ENCODE measurements at regions not wholly inside any gene's neighbourhood (a gene's known extent, or its start where the extent isn't known, plus 50 kb on each side); places are given as distances from the start of the nearest gene placed in this dataset.

DNA sequence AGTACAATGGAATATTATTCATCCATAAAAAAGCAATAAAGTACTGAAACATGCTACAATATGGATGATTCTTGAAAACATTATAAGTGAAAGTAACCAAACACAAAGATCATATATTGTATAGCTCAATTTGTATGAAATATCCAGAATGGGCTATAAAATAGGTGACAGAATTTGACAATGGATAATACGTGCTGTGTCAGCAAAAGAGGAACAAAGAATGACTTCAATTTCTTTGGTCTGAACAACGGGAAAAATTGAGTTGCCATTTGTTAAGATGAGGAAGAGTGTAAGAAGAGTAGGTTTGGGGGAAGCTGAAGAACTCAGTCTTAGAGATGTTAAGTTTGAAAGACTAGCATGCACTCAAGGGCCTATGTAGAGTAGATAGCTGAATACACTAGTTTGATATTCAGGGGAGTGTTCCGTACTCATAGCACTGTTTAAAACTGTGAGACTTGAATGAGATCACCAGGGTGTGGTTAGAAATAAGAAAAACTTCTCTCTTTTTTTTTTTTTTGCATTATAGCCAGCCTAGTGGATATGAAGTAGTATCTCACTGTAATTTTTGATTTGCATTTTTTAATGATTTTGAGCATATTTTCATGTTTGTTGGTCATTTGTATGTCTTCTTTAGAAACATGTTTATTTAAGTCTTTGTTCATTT, 213.6 kb downstream of the NR4A2 start:
- DNase-seq (ENCODE audit: low read depth), result no peak
- TF ChIP-seq, protein P1, sequence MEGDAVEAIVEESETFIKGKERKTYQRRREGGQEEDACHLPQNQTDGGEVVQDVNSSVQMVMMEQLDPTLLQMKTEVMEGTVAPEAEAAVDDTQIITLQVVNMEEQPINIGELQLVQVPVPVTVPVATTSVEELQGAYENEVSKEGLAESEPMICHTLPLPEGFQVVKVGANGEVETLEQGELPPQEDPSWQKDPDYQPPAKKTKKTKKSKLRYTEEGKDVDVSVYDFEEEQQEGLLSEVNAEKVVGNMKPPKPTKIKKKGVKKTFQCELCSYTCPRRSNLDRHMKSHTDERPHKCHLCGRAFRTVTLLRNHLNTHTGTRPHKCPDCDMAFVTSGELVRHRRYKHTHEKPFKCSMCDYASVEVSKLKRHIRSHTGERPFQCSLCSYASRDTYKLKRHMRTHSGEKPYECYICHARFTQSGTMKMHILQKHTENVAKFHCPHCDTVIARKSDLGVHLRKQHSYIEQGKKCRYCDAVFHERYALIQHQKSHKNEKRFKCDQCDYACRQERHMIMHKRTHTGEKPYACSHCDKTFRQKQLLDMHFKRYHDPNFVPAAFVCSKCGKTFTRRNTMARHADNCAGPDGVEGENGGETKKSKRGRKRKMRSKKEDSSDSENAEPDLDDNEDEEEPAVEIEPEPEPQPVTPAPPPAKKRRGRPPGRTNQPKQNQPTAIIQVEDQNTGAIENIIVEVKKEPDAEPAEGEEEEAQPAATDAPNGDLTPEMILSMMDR (IDR thresholded peaks at IDR 0.05; ENCODE audit: control insufficient read depth, insufficient read depth, low read depth, low read length, missing control alignments), result no peak
- no peak overlapping the region for H3K4me3 ChIP-seq (ENCODE audit: control insufficient read depth, low read depth, low read length)

DNA sequence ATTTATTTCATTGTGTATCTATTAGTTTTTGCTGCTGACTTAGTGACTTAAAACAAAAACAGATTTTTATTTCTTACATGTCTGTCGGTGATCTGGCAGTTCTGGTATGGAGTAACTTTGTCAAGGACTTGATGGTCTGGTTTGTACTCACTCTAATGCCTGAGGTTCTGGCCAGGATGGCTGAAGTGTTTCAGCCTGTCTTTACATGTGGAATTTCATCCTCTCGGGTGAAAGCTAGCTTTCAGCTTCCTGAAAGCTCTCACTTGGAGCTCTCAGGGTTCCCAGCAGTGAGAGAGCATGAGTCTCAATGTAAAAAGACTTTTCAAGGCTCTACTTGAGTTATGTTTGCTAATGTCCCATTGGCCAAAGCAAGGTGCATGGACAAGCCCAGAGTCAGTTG, 216.4 kb downstream of the NR4A2 start:
- no peak for DNase-seq (ENCODE audit: low read depth)
- no peak overlapping the region for H3K4me3 ChIP-seq (ENCODE audit: control insufficient read depth, low read depth, low read length)
- TF ChIP-seq, protein P1 (IDR thresholded peaks at IDR 0.05; ENCODE audit: control insufficient read depth, insufficient read depth, low read depth, low read length, missing control alignments), result no peak

DNA sequence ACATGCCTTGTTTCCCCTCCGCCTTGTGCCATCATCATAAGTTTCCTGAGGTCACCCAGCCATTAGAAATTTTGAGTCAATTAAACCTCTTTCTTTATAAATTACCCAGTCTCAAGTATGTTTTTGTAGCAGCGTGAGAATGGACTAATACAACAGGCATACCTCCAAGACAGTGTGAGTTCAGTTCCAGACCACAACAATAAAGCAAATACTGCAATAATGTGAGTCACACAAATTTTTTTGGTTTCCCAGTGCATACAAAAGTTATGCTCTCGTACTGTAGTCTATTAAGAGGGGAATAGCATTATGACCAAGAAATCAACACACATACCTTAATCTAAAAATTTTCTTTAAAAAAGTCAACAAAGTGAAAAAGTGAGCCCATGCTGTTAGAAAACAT, 217.2 kb downstream of the NR4A2 start:
- no peak for DNase-seq (ENCODE audit: low read depth)
- TF ChIP-seq, protein P1 (IDR thresholded peaks at IDR 0.05; ENCODE audit: control insufficient read depth, insufficient read depth, low read depth, low read length, missing control alignments), result no peak
- H3K4me3 ChIP-seq (ENCODE audit: control insufficient read depth, low read depth, low read length), result no peak overlapping the region

DNA sequence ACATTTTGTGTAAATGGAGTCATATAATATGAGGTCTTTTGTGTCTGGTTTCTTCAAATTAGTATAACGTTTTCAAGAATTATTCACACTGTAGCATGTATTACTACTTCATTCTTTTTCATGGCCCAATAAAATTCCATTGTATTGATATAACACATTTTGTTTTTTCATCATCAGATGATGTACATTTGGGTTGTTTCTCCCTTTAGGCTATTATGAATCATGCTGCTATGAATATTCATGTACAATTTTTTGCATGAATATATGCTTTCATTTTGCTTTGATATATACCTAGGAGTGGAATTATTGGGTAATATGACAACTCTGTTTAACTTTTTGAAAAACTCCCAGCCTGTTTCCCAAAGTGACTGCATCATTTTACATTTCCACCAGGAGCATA, 220.2 kb downstream of the NR4A2 start:
- TF ChIP-seq, protein P1 (IDR thresholded peaks at IDR 0.05; ENCODE audit: control insufficient read depth, insufficient read depth, low read depth, low read length, missing control alignments), result no peak
- H3K4me3 ChIP-seq (ENCODE audit: control insufficient read depth, low read depth, low read length), result no peak overlapping the region
- DNase-seq (ENCODE audit: low read depth), result no peak

DNA sequence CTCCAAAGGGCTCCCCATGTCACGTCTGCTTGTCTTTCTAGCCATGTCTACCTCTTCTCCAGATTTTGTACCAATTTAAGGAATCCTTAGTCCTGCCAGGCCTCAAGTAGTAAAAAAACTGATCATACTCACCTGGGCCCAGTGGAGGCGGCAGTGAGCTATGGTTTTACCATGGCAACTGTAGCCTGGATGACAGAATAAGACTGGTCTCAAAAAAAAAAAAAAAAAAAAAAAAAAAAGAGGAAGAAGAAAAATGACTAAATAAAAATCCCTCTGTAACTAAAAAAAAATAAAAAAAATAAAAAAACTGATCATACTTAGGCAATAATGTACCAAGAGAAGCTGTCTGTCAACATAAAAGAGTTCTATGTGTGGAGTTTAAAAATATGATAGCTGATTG, 221.6 kb downstream of the NR4A2 start:
- TF ChIP-seq, protein P1 (IDR thresholded peaks at IDR 0.05; ENCODE audit: control insufficient read depth, insufficient read depth, low read depth, low read length, missing control alignments), result no peak
- H3K4me3 ChIP-seq (ENCODE audit: control insufficient read depth, low read depth, low read length), result no peak overlapping the region
- no peak for DNase-seq (ENCODE audit: low read depth)

DNA sequence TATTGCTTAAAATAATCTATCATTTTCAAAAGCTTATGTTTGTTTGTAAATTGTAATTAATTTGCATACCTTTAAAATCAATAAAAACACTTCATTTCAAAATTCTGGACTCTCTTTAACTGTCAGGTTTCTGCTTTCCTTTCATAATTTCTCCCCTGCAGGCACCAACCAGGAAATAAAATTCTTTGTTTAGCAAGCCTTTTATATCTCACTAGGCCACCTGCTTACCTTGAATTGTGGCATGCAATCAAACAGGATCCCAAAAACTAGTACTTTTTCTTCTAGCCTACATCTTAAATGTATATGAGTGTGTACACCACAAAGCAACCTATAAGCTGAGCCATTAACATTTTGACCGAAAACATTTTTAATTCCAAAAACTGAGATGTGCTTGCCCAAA, 233.1 kb downstream of the NR4A2 start:
- DNase-seq (ENCODE audit: low read depth), result no peak
- no peak overlapping the region for H3K4me3 ChIP-seq (ENCODE audit: control insufficient read depth, low read depth, low read length)
- TF ChIP-seq, protein P1 (IDR thresholded peaks at IDR 0.05; ENCODE audit: control insufficient read depth, insufficient read depth, low read depth, low read length, missing control alignments), result no peak

Measured in AG09309 (cell line).